ENCODE measurements at regions not wholly inside any gene's neighbourhood (a gene's known extent, or its start where the extent isn't known, plus 50 kb on each side); places are given as distances from the start of the nearest gene placed in this dataset.

- intact Hi-C loops (cut with micrococcal nuclease; ENCODE audit: unreplicated experiment), result no loop called here
- no peak overlapping the region for H3K27ac Mint-ChIP-seq (ENCODE audit: unreplicated experiment)
- CTCF ChIA-PET, result no interaction called here
- H3K36me3 Mint-ChIP-seq (ENCODE audit: insufficient read depth, unreplicated experiment), result no peaks in the 10 kb centered on the region
- H3K4me3 Mint-ChIP-seq (ENCODE audit: low read depth, unreplicated experiment), result no peak overlapping the region
- TF ChIP-seq CTCF (IDR thresholded peaks at IDR 0.05; ENCODE audit: unreplicated experiment), result no peak
- BruUV-seq (replicated peaks), result no TSS peak
- DNase-seq, result no peak
- H3K9me3 Mint-ChIP-seq (ENCODE audit: low read depth, unreplicated experiment), result no peaks in the 10 kb centered on the region
- H3K27me3 Mint-ChIP-seq (ENCODE audit: unreplicated experiment), result no peaks in the 10 kb centered on the region
- H3K4me1 Mint-ChIP-seq (ENCODE audit: low read depth, unreplicated experiment), result no peaks in the 10 kb centered on the region
Measured at GRCh38 chr5:72604111-72604797, 97.0 kb upstream of the ZNF366 start.

GRCh38 chr5:72602696-72603685, 95.8 kb upstream of the ZNF366 start:
- no peak for TF ChIP-seq CTCF (IDR thresholded peaks at IDR 0.05; ENCODE audit: unreplicated experiment)
- CTCF ChIA-PET, result interaction anchor here (0.6 to 1.1 kb wide), 2 partner anchors 8 to 30 kb away, joined by 3 to 5 read pairs; no protein-coding TSS in a partner anchor
- Mint-ChIP-seq H3K9me3 (ENCODE audit: low read depth, unreplicated experiment) (no peaks in the 10 kb centered on the region), H3K4me1 (ENCODE audit: low read depth, unreplicated experiment) (peaks cover 11% of the 10 kb centered on the region), H3K27ac (ENCODE audit: unreplicated experiment) (no peak overlapping the region), H3K36me3 (ENCODE audit: insufficient read depth, unreplicated experiment) (no peaks in the 10 kb centered on the region), H3K27me3 (ENCODE audit: unreplicated experiment) (no peaks in the 10 kb centered on the region), H3K4me3 (ENCODE audit: low read depth, unreplicated experiment) (no peak overlapping the region)
- intact Hi-C loops (cut with micrococcal nuclease; ENCODE audit: unreplicated experiment), result no loop called here
- BruUV-seq (replicated peaks), result no TSS peak
- no peak for DNase-seq

GRCh38 chr5:72601861-72602260, 94.7 kb upstream of the ZNF366 start:
- intact Hi-C loops (cut with micrococcal nuclease; ENCODE audit: unreplicated experiment), result no loop called here
- Mint-ChIP-seq H3K27me3 (ENCODE audit: unreplicated experiment) (no peaks in the 10 kb centered on the region), H3K4me3 (ENCODE audit: low read depth, unreplicated experiment) (no peak overlapping the region), H3K36me3 (ENCODE audit: insufficient read depth, unreplicated experiment) (no peaks in the 10 kb centered on the region), H3K9me3 (ENCODE audit: low read depth, unreplicated experiment) (no peaks in the 10 kb centered on the region), H3K27ac (ENCODE audit: unreplicated experiment) (no peak overlapping the region), H3K4me1 (ENCODE audit: low read depth, unreplicated experiment) (peaks cover 11% of the 10 kb centered on the region)
- no TSS peak for BruUV-seq (replicated peaks)
- TF ChIP-seq CTCF (IDR thresholded peaks at IDR 0.05; ENCODE audit: unreplicated experiment), result no peak
- no peak for DNase-seq
- CTCF ChIA-PET, result no interaction called here

GRCh38 chr5:72600391-72600981, 93.3 kb upstream of the ZNF366 start:
- H3K4me3 Mint-ChIP-seq (ENCODE audit: low read depth, unreplicated experiment), result no peak overlapping the region
- TF ChIP-seq CTCF (IDR thresholded peaks at IDR 0.05; ENCODE audit: unreplicated experiment), result no peak
- no peaks in the 10 kb centered on the region for H3K36me3 Mint-ChIP-seq (ENCODE audit: insufficient read depth, unreplicated experiment)
- H3K27me3 Mint-ChIP-seq (ENCODE audit: unreplicated experiment), result no peaks in the 10 kb centered on the region
- CTCF ChIA-PET, result no interaction called here
- no TSS peak for BruUV-seq (replicated peaks)
- H3K9me3 Mint-ChIP-seq (ENCODE audit: low read depth, unreplicated experiment), result no peaks in the 10 kb centered on the region
- peaks cover 11% of the 10 kb centered on the region for H3K4me1 Mint-ChIP-seq (ENCODE audit: low read depth, unreplicated experiment)
- intact Hi-C loops (cut with micrococcal nuclease; ENCODE audit: unreplicated experiment), result no loop called here
- no peak for DNase-seq
- H3K27ac Mint-ChIP-seq (ENCODE audit: unreplicated experiment), result no peak overlapping the region
